K562 (cell line): ENCODE measurements at regions not wholly inside any gene's neighbourhood (a gene's known extent, or its start where the extent isn't known, plus 50 kb on each side); places are given as distances from the start of the nearest gene placed in this dataset.

Source experiments
- ATAC-seq: fragments of 200-7000 bp; cut with Tn5 transposase; 3 replicates; pipeline ENCODE4 v1.9.1; 2020; ENCODE audit warnings: moderate library complexity
- BruUV-seq: library from RNA; stranded (reverse); fragments of 400-500 nt; replicated peaks from 2 replicates; lab custom pipeline; 2021; lab: Mats Ljungman, UMichigan
- CTCF ChIA-PET: fragments of 300-600 bp; formaldehyde crosslinking; extraction: SDS; loops from one replicate; lab custom pipeline; 2021; ENCODE audit warnings: low intra/inter-chr PET ratio; lab: Yijun Ruan, JAX
- POLR2A ChIA-PET: fragments of 300-600, 350-650 bp; sonication (Branson Sonifier 250); formaldehyde crosslinking; extraction: SDS; loops from one replicate; lab custom pipeline; 2021; ENCODE audit warnings: antibody characterized with exemption, inconsistent platforms; lab: Yijun Ruan, JAX
- DNase-seq, 4 experiments: peaks; one replicate each; pipeline versions ENCODE4 v3.0.0 to v3.0.0-alpha.2; 2011 to 2018; ENCODE audit warnings: low spot score in 3 of 4, mixed read lengths in 3 of 4; ENCODE audit errors: extremely low read depth in 1 of 4
- FAIRE-seq: peaks from 2 replicates; lab custom pipeline; 2011; peaks lifted over from hg19 to GRCh38; lab: Jason Lieb, UNC
- H2AFZ ChIP-seq: 2 replicates; pipeline ENCODE4 v1.6.0; 2011; ENCODE audit warnings: low read depth, low read length, control low read depth, inconsistent platforms
- H3K27ac ChIP-seq: fragments of 200-600 bp; 3 replicates; pipeline ENCODE4 v1.8.0; 2011; ENCODE audit warnings: low read depth, mild to moderate bottlenecking, control low read depth, inconsistent platforms, low read length, moderate library complexity, mixed read lengths; ENCODE audit errors: extremely low read depth
- H3K27me3 ChIP-seq, 2 experiments: fragments of 300-600 bp in 1 of 2; 2 replicates in 1 of 2; 3 replicates in 1 of 2; pipeline versions ENCODE4 v1.6.0 to v1.8.0; 2011; ENCODE audit warnings: inconsistent platforms in 2 of 2, low read length in 2 of 2, mild to moderate bottlenecking in 1 of 2, mixed read lengths in 1 of 2, moderate library complexity in 1 of 2; ENCODE audit not compliant: control insufficient read depth in 2 of 2, insufficient read depth in 2 of 2
- H3K36me3 ChIP-seq: fragments of 300-600 bp; 3 replicates; pipeline ENCODE4 v1.8.0; 2011; ENCODE audit warnings: mild to moderate bottlenecking, low read length, inconsistent platforms; ENCODE audit not compliant: control insufficient read depth, insufficient read depth
- H3K4me1 ChIP-seq, 2 experiments: fragments of 200-600 bp in 1 of 2; replicated peaks in 1 of 2; 2 replicates in 1 of 2; 3 replicates in 1 of 2; pipeline versions ENCODE4 v1.5.1 to v1.8.0; 2011; ENCODE audit warnings: inconsistent platforms in 2 of 2, low read length in 2 of 2, mild to moderate bottlenecking in 1 of 2, mixed read lengths in 1 of 2, moderate library complexity in 1 of 2; ENCODE audit not compliant: control insufficient read depth in 2 of 2, insufficient read depth in 2 of 2
- H3K4me2 ChIP-seq: 2 replicates; pipeline ENCODE4 v1.6.1; 2011; ENCODE audit warnings: low read length, control low read depth, inconsistent platforms, mixed read lengths; ENCODE audit not compliant: insufficient read depth
- H3K4me3 ChIP-seq: fragments of 200-600 bp; sonication (generic), shearing (Covaris generic); 2 replicates; pipeline ENCODE4 v1.5.1; 2016; ENCODE audit warnings: control low read depth, inconsistent platforms
- H3K79me2 ChIP-seq: fragments of 200-600 bp; 3 replicates; pipeline ENCODE4 v1.8.0; 2011; ENCODE audit warnings: low read length, inconsistent platforms; ENCODE audit not compliant: control insufficient read depth, insufficient read depth
- H3K9ac ChIP-seq, 2 experiments: 2 replicates each; pipeline versions ENCODE4 v1.6.0 to v1.6.1; 2011; ENCODE audit warnings: low read depth in 2 of 2, low read length in 2 of 2, control low read depth in 1 of 2, inconsistent platforms in 1 of 2, mild to moderate bottlenecking in 1 of 2, mixed read lengths in 1 of 2; ENCODE audit not compliant: insufficient read depth in 1 of 2
- H3K9me1 ChIP-seq: one replicate; pipeline ENCODE4 v1.6.0; 2011; ENCODE audit warnings: inconsistent platforms, mild to moderate bottlenecking, low read length, moderate library complexity; ENCODE audit not compliant: control insufficient read depth, insufficient read depth
- H3K9me3 ChIP-seq: replicated peaks from 2 replicates; pipeline ENCODE4 v1.5.1; 2011; ENCODE audit warnings: low read depth, low read length, inconsistent platforms; ENCODE audit not compliant: control insufficient read depth, insufficient read depth
- H4K20me1 ChIP-seq: replicated peaks from 2 replicates; pipeline ENCODE4 v1.6.1; 2011; ENCODE audit warnings: low read length, inconsistent platforms, mixed read lengths; ENCODE audit not compliant: control insufficient read depth, insufficient read depth
- CBX2 ChIP-seq: fragments of 200-600 bp; sonication (generic); IDR thresholded peaks from one replicate; pipeline ENCODE4 v1.6.1; 2012; ENCODE audit warnings: mild to moderate bottlenecking, low read length, inconsistent platforms; ENCODE audit not compliant: insufficient read depth, poor library complexity, severe bottlenecking
- MAFK ChIP-seq: IDR thresholded peaks from 2 replicates; pipeline ENCODE4 v1.6.1; 2011; ENCODE audit warnings: low read length, improper control_type of control experiment
- MEIS2 ChIP-seq: fragments of 450-650 bp; IDR thresholded peaks from 2 replicates; pipeline ENCODE4 v1.6.1; 2014; ENCODE audit warnings: mild to moderate bottlenecking; ENCODE audit not compliant: partially characterized antibody
- RBBP5 ChIP-seq: fragments of 200-600 bp; sonication (generic); IDR thresholded peaks from 2 replicates; pipeline ENCODE4 v1.6.1; 2012; ENCODE audit warnings: borderline replicate concordance, mild to moderate bottlenecking, low read length, control low read depth, inconsistent platforms; ENCODE audit not compliant: insufficient read depth, poor library complexity, severe bottlenecking
- SRSF7 ChIP-seq: fragments of 200-400 bp; formaldehyde crosslinking; optimal IDR thresholded peaks from 2 replicates; pipeline ENCODE3; 2017; ENCODE audit warnings: mild to moderate bottlenecking, low read depth, low read length
- ZC3H4 ChIP-seq: sonication (generic); formaldehyde crosslinking; IDR thresholded peaks from 2 replicates; pipeline ENCODE4 v1.9.0; 2021; ENCODE audit warnings: missing genetic modification reagents, borderline replicate concordance
- ZNF224 ChIP-seq: sonication (generic); formaldehyde crosslinking; IDR thresholded peaks from 2 replicates; pipeline ENCODE4 v1.8.0; 2022; ENCODE audit warnings: mild to moderate bottlenecking, missing genetic modification reagents
- ZNF57 ChIP-seq: fragments of 450-650 bp; formaldehyde crosslinking; IDR thresholded peaks from 2 replicates; pipeline ENCODE4 v1.4.0; 2020; ENCODE audit warnings: mild to moderate bottlenecking, moderate library complexity
- WGBS: fragments of 100-300 bp; shearing (Covaris generic); methylation state at CpG from one replicate; pipeline ENCODE4 v1.1.6; 2016; ENCODE audit warnings: low coverage, mixed read lengths; ENCODE audit not compliant: insufficient coverage; ENCODE audit errors: missing lambda C conversion rate; 5-methylcytosine and 5-hydroxymethylcytosine counted together
- in situ Hi-C: fragments of 300-500 bp; cut with MboI; formaldehyde crosslinking; loops from 4 replicates; pipeline ENCODE4 v1.15.0; 2018; ENCODE audit warnings: inconsistent platforms, mixed read lengths
- intact Hi-C: fragments of 100-400 bp; cut with micrococcal nuclease; formaldehyde crosslinking; loops from 2 replicates; pipeline ENCODE4 v1.14.2; 2022
- TF ChIP-seq, protein P1 (sequence below): sonication (generic); formaldehyde crosslinking; IDR thresholded peaks from 2 replicates; pipeline ENCODE4 v1.8.0; 2023; ENCODE audit warnings: missing genetic modification reagents, mild to moderate bottlenecking, borderline replicate concordance
- TF ChIP-seq, protein P2 (sequence below): IDR thresholded peaks from 2 replicates; pipeline ENCODE4 v1.6.1; 2011; ENCODE audit not compliant: insufficient read length; ENCODE audit errors: extremely low read depth

DNA sequence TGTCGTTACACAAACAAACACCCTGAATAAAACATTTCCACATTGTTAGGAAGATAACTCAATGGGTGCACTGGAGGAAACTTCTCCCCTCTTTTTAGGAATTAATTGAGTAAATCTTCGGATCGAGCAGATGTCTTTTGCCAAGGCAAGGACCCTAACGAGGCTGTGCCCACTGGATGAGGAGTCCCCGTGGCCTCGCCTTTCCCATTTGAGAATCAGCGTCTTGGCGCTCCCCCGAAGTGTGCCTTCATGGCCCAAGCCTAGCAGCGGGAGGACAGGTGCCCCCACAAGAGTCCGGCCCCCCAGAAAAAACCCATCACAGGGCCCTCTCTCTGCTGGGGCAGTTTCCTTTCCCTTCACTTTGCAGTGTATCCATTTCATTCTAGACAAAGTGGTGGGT lies 246.6 kb downstream of the BCL11B start (continued):
- TF ChIP-seq, protein P1, sequence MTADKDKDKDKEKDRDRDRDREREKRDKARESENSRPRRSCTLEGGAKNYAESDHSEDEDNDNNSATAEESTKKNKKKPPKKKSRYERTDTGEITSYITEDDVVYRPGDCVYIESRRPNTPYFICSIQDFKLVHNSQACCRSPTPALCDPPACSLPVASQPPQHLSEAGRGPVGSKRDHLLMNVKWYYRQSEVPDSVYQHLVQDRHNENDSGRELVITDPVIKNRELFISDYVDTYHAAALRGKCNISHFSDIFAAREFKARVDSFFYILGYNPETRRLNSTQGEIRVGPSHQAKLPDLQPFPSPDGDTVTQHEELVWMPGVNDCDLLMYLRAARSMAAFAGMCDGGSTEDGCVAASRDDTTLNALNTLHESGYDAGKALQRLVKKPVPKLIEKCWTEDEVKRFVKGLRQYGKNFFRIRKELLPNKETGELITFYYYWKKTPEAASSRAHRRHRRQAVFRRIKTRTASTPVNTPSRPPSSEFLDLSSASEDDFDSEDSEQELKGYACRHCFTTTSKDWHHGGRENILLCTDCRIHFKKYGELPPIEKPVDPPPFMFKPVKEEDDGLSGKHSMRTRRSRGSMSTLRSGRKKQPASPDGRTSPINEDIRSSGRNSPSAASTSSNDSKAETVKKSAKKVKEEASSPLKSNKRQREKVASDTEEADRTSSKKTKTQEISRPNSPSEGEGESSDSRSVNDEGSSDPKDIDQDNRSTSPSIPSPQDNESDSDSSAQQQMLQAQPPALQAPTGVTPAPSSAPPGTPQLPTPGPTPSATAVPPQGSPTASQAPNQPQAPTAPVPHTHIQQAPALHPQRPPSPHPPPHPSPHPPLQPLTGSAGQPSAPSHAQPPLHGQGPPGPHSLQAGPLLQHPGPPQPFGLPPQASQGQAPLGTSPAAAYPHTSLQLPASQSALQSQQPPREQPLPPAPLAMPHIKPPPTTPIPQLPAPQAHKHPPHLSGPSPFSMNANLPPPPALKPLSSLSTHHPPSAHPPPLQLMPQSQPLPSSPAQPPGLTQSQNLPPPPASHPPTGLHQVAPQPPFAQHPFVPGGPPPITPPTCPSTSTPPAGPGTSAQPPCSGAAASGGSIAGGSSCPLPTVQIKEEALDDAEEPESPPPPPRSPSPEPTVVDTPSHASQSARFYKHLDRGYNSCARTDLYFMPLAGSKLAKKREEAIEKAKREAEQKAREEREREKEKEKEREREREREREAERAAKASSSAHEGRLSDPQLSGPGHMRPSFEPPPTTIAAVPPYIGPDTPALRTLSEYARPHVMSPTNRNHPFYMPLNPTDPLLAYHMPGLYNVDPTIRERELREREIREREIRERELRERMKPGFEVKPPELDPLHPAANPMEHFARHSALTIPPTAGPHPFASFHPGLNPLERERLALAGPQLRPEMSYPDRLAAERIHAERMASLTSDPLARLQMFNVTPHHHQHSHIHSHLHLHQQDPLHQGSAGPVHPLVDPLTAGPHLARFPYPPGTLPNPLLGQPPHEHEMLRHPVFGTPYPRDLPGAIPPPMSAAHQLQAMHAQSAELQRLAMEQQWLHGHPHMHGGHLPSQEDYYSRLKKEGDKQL (CRISPR knock-in tag): no peak
- TF ChIP-seq RBBP5 (no peak), ZNF224 (CRISPR knock-in tag) (no peak), ZC3H4 (CRISPR knock-in tag) (no peak), CBX2 (no peak)

DNA sequence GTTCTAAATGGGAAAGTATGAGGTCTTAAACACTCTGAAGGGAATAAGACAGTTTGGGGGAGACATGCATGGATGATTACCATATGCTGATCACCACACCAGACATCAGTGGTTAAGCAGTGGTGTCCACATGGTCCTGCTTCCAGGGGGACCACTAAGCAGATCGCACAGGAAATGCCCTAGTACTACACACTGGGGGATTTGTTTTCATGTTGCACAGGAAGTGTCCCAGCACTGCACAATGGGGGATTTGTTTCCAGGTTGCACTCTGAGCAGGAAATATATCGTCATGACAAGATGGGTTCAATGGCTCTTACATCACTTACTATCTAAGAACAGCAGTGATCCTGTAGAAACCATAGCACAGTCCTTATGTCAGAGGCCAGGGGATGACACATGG lies 245.5 kb downstream of the BCL11B start:
- BruUV-seq: no TSS peak
- Histone ChIP-seq H3K79me2 (no peaks in the 10 kb centered on the region), H3K27ac (no peak overlapping the region), H4K20me1 (no peaks in the 10 kb centered on the region), H2AFZ (no peak overlapping the region), H3K4me2 (no peak overlapping the region), H3K4me1 (no peaks in the 10 kb centered on the region), H3K36me3 (no peaks in the 10 kb centered on the region), H3K27me3 (no peaks in the 10 kb centered on the region), H3K9me3 (no peaks in the 10 kb centered on the region), H3K9me1 (no peaks in the 10 kb centered on the region), H3K9ac (no peak overlapping the region), H3K4me3 (no peak overlapping the region)
- POLR2A ChIA-PET: no interaction called here
- intact Hi-C loops (no loop called here), in situ Hi-C loops (no loop called here)
- CTCF ChIA-PET: no interaction called here
- 0% methylated on average over 2 of the region's 2 CpGs for WGBS
- FAIRE-seq (no peak), ATAC-seq (no peak), DNase-seq (no peak)
- TF ChIP-seq, protein P2, sequence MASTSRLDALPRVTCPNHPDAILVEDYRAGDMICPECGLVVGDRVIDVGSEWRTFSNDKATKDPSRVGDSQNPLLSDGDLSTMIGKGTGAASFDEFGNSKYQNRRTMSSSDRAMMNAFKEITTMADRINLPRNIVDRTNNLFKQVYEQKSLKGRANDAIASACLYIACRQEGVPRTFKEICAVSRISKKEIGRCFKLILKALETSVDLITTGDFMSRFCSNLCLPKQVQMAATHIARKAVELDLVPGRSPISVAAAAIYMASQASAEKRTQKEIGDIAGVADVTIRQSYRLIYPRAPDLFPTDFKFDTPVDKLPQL: no peak
- TF ChIP-seq MAFK (no peak), MEIS2 (no peak), SRSF7 (no peak), ZNF57 (no peak)
